SIG-M5 treated with dmso at 0.1 percent for 504 hours (cell line): ENCODE measurements at regions not wholly inside any gene's neighbourhood (a gene's known extent, or its start where the extent isn't known, plus 50 kb on each side); places are given as distances from the start of the nearest gene placed in this dataset.
"Not testable (repeated sequence)": the region's sequence is repeated elsewhere in the genome, so short reads cannot be mapped to it uniquely, and the experiment has no call there.

Source experiments
- DNase-seq: peaks from one replicate; lab custom pipeline; 2025; ENCODE audit not compliant: unreplicated experiment; lab: John Stamatoyannopoulos, UW

DNA sequence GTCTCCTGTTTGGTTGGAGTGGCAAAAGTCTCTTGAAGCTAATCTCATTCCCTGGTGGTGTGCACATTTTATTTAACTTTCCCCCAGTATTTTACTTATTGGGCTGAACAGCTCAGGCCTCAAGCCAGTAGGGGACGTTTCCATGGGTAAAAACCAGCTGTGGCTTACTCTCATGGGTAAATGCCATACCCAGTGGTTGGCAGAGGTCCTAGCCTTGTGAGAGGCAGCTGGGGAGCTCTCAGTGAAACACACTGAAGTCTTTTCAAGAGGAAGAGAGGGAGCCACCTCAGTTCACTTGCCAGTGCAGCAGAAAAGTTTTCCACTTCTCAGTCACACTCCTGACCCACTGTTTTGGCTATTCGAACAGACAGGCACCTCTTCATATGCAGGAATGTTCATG lies 1964.2 kb downstream of the ARAP2 start:
- DNase-seq = no peak

DNA sequence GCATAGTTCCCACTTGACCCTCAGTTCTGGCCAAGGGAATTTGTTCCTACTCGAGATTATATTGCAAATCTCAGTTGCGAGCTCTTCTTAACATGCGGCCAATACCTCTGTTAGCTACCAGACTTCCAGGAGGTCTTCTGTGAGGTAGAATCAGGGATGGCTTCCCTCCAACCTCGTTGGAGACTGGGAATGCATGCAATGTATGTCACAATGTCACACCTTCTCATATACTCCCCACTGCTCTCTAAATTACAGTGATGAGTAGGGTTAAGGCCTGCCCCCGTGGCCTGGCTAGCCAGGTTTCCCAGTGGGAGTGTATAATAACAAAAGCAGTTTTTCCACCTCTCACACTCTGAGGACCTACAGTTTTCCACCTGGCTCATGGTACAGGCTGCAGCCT lies 1962.5 kb downstream of the ARAP2 start:
- no peak for DNase-seq

- DNase-seq = no peak
Observed at GRCh38 chr4:34289489-34289888, 1954.8 kb downstream of the ARAP2 start.

DNA sequence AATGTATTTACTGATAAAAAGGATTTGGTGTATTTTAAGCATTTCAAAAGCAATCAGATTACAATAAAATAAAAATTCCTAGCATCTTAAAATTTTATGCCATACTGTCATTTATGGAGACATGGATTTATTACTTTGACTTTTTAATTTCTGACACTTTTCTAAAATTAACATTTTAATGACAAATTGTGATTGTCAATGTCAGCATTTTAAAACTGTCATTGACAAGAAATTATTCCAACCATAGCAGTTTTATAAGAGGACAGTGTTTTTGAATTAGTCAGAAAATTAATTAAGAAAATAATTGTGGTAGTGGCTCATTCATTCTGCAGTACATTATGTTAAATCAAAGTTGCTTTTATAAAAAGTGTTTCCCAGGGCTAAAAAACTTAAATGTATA lies 1954.4 kb downstream of the ARAP2 start:
- no peak for DNase-seq

DNA sequence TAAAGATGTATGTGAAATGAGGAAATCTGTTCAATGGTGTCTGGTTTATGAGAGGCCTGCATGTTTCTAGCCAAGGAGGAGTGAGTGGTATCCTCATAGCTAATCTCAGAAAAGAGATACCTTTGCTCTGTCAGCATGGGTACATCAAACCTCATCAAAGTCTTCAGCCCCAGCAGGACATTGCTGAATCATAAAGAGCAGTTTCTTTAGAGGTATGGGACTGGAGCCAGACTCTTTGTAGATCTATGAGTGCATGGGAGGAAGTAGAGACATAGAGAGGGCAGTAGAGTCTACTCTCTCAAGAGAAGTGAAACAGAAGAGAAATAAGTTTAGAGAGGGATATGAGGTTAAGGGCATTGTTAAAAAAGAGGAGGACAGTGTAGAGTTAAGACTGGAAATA lies 1950.9 kb downstream of the ARAP2 start:
- DNase-seq = no peak

GRCh38 chr4:34309383-34309906 lies 1934.9 kb downstream of the ARAP2 start:
- DNase-seq = no peak

- DNase-seq = no peak
Observed at GRCh38 chr4:34318773-34319172, 1925.5 kb downstream of the ARAP2 start.

DNA sequence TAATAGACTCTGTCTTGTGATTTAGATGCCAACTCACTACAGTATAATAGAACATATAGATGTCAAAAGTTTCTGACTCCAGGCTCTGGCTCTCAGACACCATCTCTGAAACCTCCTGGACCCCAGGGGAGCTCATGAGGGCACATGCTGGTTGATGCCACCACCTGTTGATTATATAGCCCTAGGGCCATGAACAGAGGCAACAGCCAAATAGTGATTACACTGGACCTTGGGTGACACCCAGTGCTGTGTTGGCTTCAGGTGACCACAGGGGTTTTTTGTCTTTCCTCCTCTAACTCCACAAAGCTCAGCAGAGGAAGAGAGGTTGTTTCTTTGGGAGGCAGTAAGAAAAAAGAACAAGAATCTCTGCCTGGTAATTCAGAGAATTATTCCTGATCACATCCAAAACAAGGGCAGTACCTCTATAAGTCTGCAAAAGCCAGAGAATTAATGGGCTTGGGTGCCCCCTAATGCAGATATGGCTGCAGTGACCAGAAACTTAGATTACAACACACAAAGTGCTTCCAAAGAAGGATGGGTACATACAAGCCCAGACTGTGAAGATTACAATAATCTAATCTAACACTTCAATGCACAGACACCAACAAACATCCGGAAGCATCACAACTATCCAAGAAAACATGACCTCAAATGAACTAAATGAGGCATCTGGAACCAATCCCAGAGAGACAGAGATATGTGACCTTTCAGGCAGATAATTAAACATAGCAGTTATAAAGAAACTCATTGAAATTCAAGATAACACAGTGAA lies 1920.6 kb downstream of the ARAP2 start:
- DNase-seq = no peak

DNA sequence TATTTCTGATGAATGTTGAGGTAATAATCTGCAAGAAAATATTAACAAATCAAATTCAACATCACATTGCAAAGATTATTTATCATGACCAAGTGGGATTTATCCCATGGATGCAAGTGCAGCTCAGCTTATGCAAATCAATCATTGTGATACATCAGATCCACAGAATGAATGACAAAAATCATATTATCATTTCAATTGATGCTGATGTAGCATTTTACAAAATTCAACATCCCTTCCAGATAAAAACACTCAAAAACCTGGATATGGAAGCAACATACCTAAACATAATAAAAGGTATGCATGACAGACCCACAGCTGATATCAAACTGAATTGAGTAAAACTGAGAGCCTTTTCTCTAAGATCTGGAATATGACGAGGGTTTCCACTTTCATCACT lies 1915.4 kb downstream of the ARAP2 start:
- DNase-seq = no peak

DNA sequence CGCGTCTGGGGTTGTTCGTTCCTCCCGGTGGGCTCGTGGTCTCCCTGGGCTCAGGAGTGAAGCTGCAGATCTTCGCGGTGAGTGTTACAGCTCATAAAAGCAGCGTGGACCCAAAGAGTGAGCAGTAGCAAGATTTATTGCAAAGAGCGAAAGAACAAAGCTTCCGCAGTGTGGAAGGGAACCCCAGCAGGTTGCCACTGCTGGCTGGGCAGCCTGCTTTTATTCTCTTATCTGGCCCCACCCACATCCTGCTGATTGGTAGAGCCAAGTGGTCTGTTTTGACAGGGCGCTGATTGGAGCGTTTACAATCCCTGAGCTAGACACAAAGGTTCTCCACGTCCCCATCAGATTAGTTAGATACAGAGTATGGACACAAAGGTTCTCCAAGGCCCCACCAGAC lies 1909.2 kb downstream of the ARAP2 start:
- DNase-seq = not testable (repeated sequence)

DNA sequence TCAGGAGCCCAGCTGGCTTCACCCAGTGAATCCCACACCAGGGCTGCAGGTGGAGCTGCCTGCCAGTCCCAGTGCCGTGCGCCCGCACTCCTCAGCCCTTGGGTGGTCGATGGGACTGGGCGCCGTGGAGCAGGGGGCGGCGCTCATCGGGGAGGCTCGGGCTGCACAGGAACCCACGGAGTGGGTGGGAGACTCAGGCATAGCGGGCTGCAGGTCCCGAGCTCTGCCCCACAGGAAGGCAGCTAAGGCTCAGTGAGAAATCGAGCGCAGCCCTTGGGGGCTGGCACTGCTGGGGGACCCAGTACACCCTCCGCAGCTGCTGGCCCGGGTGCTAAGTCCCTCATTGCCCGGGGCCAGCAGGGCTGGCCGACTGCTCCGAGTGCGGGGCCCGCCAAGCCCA lies 1908.8 kb downstream of the ARAP2 start:
- DNase-seq = not testable (repeated sequence)

GRCh38 chr4:34362654-34363053 lies 1881.7 kb downstream of the ARAP2 start:
- DNase-seq = no peak

DNA sequence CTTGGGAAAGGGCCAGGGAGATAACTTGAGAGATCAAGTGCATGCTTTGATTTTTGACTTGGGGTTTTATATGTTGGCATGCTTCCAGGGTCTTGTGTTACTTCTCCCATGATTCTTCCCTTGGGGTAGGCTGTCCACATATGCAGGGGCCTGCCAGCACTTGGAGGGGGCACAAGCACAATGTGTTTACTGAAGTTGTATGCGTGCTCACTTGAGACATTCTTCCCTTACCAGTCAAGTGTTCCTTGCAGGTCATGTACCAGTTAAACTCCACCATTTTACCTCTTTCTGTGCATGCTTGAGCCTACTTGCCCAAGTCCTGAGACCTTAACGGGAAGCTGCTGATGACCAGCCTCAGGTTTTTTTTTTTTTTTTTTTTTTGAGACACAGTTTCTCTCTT lies 1880.5 kb downstream of the ARAP2 start:
- DNase-seq = no peak

- DNase-seq = no peak
Observed at GRCh38 chr4:34365946-34366345, 1878.4 kb downstream of the ARAP2 start.

GRCh38 chr4:34371676-34372075 lies 1872.6 kb downstream of the ARAP2 start:
- DNase-seq = no peak

GRCh38 chr4:34372815-34373214 lies 1871.5 kb downstream of the ARAP2 start:
- no peak for DNase-seq

DNA sequence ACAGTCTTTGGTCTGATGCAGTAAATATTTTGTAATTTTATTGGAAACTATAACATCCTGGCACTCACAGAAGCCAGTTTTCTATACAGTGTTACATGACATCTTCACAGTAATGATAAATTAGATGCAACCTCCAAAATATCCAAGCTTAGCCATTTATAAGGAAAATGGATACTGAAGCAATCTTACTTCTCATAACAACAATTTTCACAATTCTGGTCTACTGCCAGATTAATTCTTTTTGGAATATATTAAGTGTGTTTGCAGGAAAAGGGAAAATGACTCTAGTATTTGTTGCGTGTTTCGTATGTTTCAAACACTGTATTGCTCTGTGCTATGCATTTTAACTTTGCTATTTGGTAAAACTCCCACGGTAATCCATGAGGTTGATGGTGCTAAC lies 1870.9 kb downstream of the ARAP2 start:
- no peak for DNase-seq

GRCh38 chr4:34412233-34412632 lies 1832.1 kb downstream of the ARAP2 start:
- peak; percentile 4 for DNase-seq

DNA sequence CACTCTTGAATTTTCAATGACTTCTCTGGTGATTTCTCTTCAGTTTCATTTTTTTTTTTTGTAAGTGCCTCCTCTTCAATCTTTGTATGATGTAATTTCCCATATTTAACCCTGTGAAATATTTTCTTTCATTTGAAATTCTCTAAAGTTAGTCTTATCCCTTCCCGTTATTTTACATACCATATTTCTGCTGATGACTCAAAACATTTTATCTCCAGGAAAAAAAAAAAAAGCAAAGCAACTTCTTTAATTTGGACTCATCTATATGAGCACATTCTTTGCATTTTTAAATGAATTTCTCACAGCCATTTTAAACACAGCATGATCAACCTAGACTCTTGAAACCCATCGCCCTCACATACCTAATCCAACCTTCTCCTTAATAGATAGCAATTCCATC lies 1831.4 kb downstream of the ARAP2 start:
- no peak for DNase-seq

DNA sequence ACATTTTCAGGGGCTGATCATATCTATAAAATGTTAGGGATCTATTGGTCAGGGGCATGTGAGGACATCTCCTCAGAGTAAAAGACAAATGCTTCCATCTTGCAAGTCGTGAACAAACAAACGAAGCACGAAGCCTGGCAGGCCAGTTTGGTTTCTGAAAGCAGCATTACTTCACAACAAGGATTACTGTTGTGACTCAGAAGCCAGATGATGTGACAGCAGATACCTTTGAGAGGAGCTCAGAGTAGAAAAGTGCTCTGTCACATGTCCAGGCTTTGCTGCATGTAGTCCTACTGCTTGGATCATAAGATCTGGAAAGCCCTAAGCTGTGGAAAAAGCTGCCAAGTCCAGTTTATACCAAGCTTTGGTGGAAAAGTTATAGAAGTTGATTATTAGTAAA lies 1827.2 kb downstream of the ARAP2 start:
- no peak for DNase-seq

DNA sequence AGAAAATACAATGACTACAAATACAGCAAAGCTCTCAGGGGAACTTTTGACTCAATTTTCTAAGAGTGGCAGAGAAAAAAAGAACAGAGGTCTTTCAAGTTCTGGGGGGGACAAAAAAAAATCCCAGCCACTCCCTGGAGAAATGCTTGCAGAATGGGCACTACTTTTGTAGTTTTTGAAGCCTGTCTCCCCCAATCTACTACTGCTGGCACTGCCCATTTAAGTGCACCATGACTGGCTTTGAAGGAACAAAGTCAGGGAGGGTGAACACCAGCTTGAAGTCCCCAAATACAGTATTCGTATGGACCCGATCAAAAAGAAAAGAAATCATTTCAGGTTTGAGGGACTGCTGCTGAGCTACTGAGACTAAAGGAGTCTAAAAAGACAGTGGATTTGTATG lies 1824.4 kb downstream of the ARAP2 start:
- DNase-seq = no peak

DNA sequence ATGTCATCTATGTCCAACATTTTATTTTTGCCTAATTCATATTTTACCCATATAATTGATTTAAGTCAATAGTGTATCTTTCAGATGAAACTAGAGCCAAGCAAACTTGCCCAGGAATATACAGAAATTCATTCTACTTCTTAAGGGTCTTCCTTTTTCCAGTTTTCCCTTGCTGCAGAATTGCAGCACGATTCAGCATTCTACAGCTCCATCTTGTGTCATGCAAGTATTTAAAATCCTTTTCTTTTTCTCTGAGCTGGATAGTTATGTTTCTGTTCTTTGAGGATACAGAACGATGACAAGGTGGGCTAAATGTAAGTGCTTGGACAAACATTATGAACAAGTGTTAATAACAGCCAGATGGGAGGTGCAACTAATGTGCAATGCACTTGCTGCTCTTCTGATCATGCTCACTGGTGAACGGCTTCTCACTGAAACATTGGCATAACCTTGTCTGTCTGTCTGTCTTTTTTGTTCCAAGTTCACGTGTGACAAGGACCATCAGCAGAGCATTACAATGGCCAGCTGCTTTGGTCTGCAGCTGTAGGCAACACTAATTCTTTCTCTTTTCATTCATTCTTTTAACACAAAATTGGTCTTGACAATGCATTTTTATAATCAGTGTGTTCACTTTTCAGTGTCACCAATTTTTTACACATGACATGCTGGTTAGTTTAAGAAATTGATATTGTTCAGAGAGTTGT lies 1821.7 kb downstream of the ARAP2 start:
- DNase-seq = no peak
